Suprapubic skin (tissue), 2 donors: ENCODE measurements at regions not wholly inside any gene's neighbourhood (a gene's known extent, or its start where the extent isn't known, plus 50 kb on each side); places are given as distances from the start of the nearest gene placed in this dataset.

ENCODE experiments used
- EP300 ChIP-seq: sonication (generic); formaldehyde crosslinking; IDR thresholded peaks from one replicate; pipeline ENCODE4 v1.6.1; 2017; ENCODE audit warnings: antibody characterized with exemption
- POLR2A ChIP-seq, 2 donors: fragments of 450-650 bp; IDR thresholded peaks; one replicate each; pipeline ENCODE4 v1.6.1; 2017; ENCODE audit warnings: antibody characterized with exemption in 2 of 2, mild to moderate bottlenecking in 2 of 2, moderate library complexity in 2 of 2

GRCh38 chr14:34204774-34205173 is 253.9 kb upstream of the EGLN3 start:
- TF ChIP-seq EP300 (no peak), POLR2A (IDR thresholded peaks at IDR 0.05) (no peak)
